Loucy (cell line): ENCODE measurements at regions not wholly inside any gene's neighbourhood (a gene's known extent, or its start where the extent isn't known, plus 50 kb on each side); places are given as distances from the start of the nearest gene placed in this dataset.

Experiments
- EZH2phosphoT487 ChIP-seq: fragments of 200-600 bp; IDR thresholded peaks from 2 replicates; pipeline ENCODE4 v1.6.1; 2018; ENCODE audit warnings: antibody characterized with exemption, mild to moderate bottlenecking, moderate library complexity, borderline replicate concordance
- TF ChIP-seq, protein P1 (sequence below): fragments of 200-600 bp; sonication (generic); conservative IDR thresholded peaks from 2 replicates; pipeline ENCODE4 v1.5.1; 2014; ENCODE audit warnings: mild to moderate bottlenecking, antibody characterized with exemption, low read length

DNA sequence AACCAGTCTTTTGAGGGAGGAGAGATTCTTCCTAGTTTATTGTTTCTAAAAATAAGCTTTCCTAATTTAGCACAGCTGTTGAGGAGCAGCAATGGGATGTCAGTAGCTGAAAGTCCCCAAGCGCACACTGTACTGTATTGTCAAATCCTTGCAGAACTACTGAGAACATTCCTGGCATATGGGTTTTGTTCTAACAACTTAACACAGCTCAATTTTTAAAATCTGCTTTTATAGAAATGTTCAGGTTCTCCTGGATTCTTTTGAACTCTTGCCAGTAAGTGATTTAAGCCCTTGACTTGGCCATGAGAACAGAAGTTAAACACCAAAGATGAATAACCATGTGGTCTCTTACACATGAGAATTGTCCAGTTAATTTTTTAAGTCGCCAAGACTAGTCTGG is 218.6 kb downstream of the FAT3 start:
- TF ChIP-seq, protein P1, sequence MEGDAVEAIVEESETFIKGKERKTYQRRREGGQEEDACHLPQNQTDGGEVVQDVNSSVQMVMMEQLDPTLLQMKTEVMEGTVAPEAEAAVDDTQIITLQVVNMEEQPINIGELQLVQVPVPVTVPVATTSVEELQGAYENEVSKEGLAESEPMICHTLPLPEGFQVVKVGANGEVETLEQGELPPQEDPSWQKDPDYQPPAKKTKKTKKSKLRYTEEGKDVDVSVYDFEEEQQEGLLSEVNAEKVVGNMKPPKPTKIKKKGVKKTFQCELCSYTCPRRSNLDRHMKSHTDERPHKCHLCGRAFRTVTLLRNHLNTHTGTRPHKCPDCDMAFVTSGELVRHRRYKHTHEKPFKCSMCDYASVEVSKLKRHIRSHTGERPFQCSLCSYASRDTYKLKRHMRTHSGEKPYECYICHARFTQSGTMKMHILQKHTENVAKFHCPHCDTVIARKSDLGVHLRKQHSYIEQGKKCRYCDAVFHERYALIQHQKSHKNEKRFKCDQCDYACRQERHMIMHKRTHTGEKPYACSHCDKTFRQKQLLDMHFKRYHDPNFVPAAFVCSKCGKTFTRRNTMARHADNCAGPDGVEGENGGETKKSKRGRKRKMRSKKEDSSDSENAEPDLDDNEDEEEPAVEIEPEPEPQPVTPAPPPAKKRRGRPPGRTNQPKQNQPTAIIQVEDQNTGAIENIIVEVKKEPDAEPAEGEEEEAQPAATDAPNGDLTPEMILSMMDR = no peak
- no peak for TF ChIP-seq EZH2phosphoT487
